ENCODE measurements at regions not wholly inside any gene's neighbourhood (a gene's known extent, or its start where the extent isn't known, plus 50 kb on each side); places are given as distances from the start of the nearest gene placed in this dataset.

DNA sequence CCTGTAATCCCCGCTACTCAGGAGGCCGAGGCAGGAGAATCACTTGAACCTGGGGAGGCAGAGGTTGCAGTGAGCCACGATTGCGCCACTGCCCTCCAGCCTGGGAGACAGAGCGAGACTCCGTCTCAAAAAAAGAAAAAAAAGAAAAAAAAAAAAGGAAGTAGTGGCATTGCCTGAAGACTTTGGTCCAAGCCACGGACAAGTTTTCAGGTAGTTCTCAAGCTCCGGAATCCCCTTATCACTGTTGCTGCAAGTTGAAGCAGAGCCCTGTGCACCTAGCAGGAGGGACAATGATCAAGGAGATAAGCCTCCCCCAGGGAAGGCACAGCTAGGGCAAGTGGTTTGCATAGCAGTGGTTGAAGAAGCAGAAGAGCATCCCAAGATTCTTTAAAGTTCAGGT is 97.6 kb downstream of the MEX3B start:
- no peak overlapping the region for H2AFZ ChIP-seq (ENCODE audit: low read depth, low read length)
- H3K4me1 ChIP-seq (ENCODE audit: insufficient read depth, low read length) = no peaks in the 10 kb centered on the region
- no peaks in the 10 kb centered on the region for H3K36me3 ChIP-seq (ENCODE audit: insufficient read depth, low read length)
- H3K9me3 ChIP-seq (ENCODE audit: low read length) = no peaks in the 10 kb centered on the region
- H3K4me3 ChIP-seq (ENCODE audit: low read length) = no peak overlapping the region
- no peaks in the 10 kb centered on the region for H3K27me3 ChIP-seq (ENCODE audit: insufficient read depth, low read length)

DNA sequence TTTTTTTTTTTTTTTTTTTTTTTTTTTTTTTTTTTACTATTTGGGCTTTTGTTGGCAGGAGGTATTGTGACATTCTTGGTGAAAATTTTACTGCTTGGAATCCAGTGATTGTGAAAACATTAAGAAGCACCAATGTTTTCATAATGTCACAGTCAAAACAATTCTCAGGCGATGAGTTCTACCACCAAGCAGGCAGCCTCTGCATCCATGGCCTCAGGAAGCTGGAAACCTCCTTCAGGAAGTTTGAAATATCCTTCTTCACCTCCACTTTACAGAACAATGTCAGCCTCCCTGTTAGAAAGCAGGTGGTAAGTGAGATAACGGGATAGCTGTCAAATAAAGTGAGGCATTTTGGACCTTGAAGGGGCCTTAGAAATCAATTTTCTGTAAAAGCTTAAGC is 98.3 kb downstream of the MEX3B start:
- Histone ChIP-seq H3K27me3 (ENCODE audit: insufficient read depth, low read length) (no peaks in the 10 kb centered on the region), H3K9me3 (ENCODE audit: low read length) (no peaks in the 10 kb centered on the region), H2AFZ (ENCODE audit: low read depth, low read length) (no peak overlapping the region), H3K4me1 (ENCODE audit: insufficient read depth, low read length) (no peaks in the 10 kb centered on the region), H3K4me3 (ENCODE audit: low read length) (no peak overlapping the region), H3K36me3 (ENCODE audit: insufficient read depth, low read length) (no peaks in the 10 kb centered on the region)

DNA sequence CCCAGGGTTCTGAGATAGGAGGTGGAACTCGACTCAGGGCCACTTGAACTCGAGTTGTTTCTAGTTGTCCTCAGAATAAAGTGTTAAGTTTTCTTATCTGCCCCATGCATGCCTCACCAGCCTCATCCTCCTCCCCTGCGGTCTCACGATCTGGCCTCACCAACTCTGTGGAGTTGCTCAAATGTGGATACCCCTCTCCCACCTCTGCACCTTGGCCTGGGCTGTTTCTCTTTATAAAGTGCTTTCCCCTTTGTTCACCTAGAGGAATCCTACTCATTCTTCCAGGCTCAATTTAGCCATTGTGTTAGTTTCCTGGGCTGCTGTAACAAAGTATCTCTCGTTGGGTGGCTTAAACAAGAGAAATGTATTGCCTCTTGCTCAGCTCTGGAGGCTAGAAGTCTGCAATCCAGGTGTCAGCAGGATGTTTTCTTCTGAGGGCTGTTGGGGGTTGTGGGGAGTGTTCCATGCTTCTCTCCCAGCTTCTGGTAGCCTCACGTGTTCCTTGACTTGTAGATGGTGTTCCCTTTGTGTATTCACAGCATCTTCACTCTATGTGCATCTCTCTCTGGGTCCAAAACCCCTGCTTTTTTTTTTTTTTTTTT is 100.7 kb downstream of the MEX3B start:
- no peaks in the 10 kb centered on the region for H3K4me1 ChIP-seq (ENCODE audit: insufficient read depth, low read length)
- no peaks in the 10 kb centered on the region for H3K36me3 ChIP-seq (ENCODE audit: insufficient read depth, low read length)
- H2AFZ ChIP-seq (ENCODE audit: low read depth, low read length) = no peak overlapping the region
- no peaks in the 10 kb centered on the region for H3K9me3 ChIP-seq (ENCODE audit: low read length)
- H3K27me3 ChIP-seq (ENCODE audit: insufficient read depth, low read length) = no peaks in the 10 kb centered on the region
- no peak overlapping the region for H3K4me3 ChIP-seq (ENCODE audit: low read length)

DNA sequence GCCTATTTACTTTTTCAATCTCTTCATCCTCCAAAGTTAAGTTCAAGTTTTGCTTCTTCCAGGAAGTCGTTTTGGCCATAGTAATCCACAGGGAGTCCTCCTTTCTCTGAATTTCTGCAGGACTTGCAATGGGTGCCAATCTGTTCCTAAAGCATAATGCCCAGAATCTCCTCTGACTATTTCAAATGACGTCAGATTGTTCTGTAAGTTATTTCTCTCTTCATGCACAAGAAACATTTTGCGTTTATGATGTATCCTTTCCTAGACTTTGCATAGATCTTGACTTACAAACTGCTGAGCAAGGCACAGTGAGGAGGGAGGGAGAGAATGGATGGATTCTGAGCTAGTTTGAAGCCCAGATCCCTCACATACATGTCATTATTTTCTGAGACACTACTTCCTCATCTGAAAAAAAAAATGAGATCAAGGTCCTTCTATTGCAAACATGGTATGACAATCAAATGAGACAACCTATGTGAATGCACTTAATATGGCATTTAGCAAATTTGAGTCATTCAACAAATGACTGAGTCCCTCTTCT is 103.1 kb downstream of the MEX3B start:
- Histone ChIP-seq H3K36me3 (ENCODE audit: insufficient read depth, low read length) (no peaks in the 10 kb centered on the region), H3K9me3 (ENCODE audit: low read length) (no peaks in the 10 kb centered on the region), H2AFZ (ENCODE audit: low read depth, low read length) (no peak overlapping the region), H3K4me1 (ENCODE audit: insufficient read depth, low read length) (no peaks in the 10 kb centered on the region), H3K4me3 (ENCODE audit: low read length) (no peak overlapping the region), H3K27me3 (ENCODE audit: insufficient read depth, low read length) (no peaks in the 10 kb centered on the region)

DNA sequence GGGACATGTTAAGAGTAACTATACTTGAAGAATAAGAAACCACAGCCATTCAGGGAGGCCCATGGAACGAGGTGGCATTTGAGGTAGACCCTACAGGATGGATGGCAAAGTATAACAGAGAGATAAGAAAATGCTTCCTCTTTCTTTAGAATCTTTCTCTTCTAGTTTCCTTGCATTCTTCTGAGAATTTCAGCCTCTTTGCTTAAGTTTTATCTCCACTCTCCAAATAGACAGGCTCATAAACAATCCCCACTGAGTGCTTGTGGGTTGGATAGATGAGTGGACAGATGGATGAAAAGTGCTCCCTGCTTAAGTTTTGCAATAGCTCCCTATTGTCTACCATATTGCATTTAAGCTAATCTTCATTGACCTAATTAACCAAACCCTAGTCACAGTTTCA is 103.7 kb downstream of the MEX3B start:
- H3K36me3 ChIP-seq (ENCODE audit: insufficient read depth, low read length) = no peaks in the 10 kb centered on the region
- no peaks in the 10 kb centered on the region for H3K27me3 ChIP-seq (ENCODE audit: insufficient read depth, low read length)

DNA sequence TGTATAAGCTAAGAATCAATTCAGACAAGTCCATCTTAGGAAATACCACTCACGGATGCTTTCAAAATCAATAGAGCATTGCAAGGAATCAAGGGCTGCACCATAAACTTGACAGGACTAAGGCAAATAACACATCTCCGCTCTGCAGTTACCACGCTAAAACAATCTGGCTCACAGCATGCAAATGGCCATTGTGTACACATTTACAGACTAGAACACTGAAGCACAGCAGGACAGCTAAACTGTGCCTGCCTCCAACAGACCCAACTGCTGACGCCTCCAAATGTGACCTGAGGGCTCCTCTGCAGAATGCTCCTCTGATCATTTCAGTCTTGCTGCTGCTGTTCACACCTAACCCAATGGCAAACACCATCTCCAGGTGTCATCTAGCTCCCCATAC is 104.3 kb downstream of the MEX3B start:
- no peak overlapping the region for H3K4me3 ChIP-seq (ENCODE audit: low read length)
- H3K27me3 ChIP-seq (ENCODE audit: insufficient read depth, low read length) = no peaks in the 10 kb centered on the region
- no peaks in the 10 kb centered on the region for H3K36me3 ChIP-seq (ENCODE audit: insufficient read depth, low read length)
- no peak overlapping the region for H2AFZ ChIP-seq (ENCODE audit: low read depth, low read length)
- no peaks in the 10 kb centered on the region for H3K4me1 ChIP-seq (ENCODE audit: insufficient read depth, low read length)
- H3K9me3 ChIP-seq (ENCODE audit: low read length) = no peaks in the 10 kb centered on the region

More for the DNA sequence above, 103.7 kb downstream of the MEX3B start:
- Histone ChIP-seq H3K4me1 (ENCODE audit: insufficient read depth, low read length) (no peaks in the 10 kb centered on the region), H2AFZ (ENCODE audit: low read depth, low read length) (no peak overlapping the region), H3K4me3 (ENCODE audit: low read length) (no peak overlapping the region), H3K9me3 (ENCODE audit: low read length) (no peaks in the 10 kb centered on the region)

DNA sequence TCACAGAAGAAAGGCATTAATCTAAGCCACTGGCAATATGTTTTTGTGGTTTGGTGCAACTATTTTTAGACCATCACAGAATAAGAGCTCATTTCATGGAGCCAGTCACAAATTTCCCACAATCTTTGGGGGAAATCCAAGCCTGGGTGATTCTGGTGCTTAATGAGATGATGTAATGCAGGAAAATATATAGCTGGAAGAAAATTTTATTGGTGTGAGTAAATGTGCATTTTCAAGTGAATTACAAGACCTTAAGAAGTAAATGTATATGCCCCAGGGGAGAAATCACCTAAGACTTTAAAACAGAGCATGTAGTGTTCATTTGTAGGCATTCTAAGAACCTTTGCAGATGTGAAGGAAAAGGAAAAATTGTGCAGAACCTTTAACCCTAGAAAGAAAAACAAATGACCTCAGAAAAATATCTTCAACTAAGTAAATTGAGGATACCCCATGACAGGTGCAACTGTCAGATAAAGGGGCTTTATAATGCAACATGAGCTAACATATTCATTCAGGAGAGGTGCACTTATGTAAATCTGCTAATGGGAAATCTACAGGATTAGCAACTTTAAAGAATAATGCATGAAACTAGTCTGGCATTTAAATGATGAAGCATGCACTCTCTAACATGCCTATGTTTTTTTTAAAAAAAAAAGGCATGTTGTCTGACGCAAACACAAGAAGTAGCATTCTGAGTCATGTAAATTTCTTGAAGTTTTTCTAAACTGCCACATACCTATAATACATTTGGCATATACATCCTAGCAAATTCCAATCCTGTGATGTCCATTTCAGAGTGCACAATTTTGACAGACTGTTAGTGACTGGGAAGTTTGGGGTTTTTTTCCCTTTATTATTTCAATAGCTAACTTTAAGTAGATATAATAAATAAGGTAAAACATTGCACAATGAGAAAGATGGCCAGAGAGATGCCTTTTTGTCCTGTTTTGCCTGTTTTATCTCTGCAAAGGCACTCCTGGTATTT is 105.1 kb downstream of the MEX3B start:
- Histone ChIP-seq H3K4me3 (ENCODE audit: low read length) (no peak overlapping the region), H3K27me3 (ENCODE audit: insufficient read depth, low read length) (no peaks in the 10 kb centered on the region), H3K9me3 (ENCODE audit: low read length) (no peaks in the 10 kb centered on the region), H2AFZ (ENCODE audit: low read depth, low read length) (no peak overlapping the region), H3K36me3 (ENCODE audit: insufficient read depth, low read length) (no peaks in the 10 kb centered on the region), H3K4me1 (ENCODE audit: insufficient read depth, low read length) (no peaks in the 10 kb centered on the region)

DNA sequence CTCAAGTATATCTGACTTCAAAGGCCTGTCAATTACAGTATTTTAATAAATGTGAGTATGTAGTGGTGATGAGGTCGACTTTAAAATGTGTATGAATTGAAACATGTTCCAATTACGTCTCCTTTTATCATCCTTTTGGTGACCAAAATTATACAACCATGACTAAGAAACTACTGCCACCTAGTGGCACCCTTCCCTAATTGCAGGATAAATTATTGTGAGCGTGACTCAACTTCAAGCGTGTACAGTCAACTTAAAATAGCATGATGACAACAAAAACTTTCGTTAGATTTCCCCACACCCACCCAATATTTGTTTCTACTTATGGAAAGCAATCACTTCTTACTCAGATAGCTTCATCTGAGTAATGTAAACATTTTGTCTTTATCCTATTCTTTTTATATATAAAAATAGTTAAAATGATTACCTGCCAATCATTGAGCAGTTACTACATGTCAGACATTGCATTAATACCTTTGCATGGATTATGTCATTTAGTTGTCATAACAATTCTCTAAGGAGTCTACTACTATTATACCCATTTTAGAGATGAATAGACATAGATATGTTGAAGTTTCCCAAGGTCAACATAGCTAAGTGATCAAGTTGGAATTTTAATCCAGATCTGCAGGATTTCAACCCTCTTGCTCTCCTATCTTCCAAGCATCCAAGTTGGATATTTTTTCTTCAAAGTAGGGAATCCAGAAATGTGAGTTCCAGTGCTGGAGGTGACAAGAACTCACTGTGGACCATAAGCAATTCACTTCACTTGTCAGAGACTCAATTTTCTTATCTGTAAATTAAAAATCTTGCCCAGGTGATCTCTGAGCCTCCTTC is 106.0 kb downstream of the MEX3B start:
- H2AFZ ChIP-seq (ENCODE audit: low read depth, low read length) = no peak overlapping the region
- H3K4me1 ChIP-seq (ENCODE audit: insufficient read depth, low read length) = no peaks in the 10 kb centered on the region
- no peaks in the 10 kb centered on the region for H3K27me3 ChIP-seq (ENCODE audit: insufficient read depth, low read length)
- no peaks in the 10 kb centered on the region for H3K36me3 ChIP-seq (ENCODE audit: insufficient read depth, low read length)
- H3K9me3 ChIP-seq (ENCODE audit: low read length) = no peaks in the 10 kb centered on the region
- H3K4me3 ChIP-seq (ENCODE audit: low read length) = no peak overlapping the region

DNA sequence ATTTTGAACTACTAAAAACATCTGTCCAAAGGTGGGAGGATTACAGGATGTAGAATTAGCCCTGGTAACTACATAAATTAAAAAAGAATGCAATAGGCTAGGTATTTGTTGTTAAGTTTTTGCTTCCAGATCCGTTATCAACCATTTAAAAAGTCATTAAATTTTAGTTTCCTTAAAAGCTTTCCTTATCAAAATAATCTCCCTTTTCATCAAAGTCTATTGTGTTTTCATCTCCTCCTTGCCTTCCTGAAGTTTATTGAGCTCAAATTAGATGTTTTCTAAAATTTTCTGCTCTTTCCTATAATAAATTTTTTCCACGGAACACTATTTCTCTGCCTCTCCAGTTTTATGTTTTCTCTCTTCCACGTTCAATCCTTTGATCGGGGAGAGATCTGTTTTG is 108.6 kb downstream of the MEX3B start:
- Histone ChIP-seq H3K4me1 (ENCODE audit: insufficient read depth, low read length) (no peaks in the 10 kb centered on the region), H2AFZ (ENCODE audit: low read depth, low read length) (no peak overlapping the region), H3K4me3 (ENCODE audit: low read length) (no peak overlapping the region), H3K36me3 (ENCODE audit: insufficient read depth, low read length) (no peaks in the 10 kb centered on the region), H3K27me3 (ENCODE audit: insufficient read depth, low read length) (no peaks in the 10 kb centered on the region), H3K9me3 (ENCODE audit: low read length) (no peaks in the 10 kb centered on the region)

DNA sequence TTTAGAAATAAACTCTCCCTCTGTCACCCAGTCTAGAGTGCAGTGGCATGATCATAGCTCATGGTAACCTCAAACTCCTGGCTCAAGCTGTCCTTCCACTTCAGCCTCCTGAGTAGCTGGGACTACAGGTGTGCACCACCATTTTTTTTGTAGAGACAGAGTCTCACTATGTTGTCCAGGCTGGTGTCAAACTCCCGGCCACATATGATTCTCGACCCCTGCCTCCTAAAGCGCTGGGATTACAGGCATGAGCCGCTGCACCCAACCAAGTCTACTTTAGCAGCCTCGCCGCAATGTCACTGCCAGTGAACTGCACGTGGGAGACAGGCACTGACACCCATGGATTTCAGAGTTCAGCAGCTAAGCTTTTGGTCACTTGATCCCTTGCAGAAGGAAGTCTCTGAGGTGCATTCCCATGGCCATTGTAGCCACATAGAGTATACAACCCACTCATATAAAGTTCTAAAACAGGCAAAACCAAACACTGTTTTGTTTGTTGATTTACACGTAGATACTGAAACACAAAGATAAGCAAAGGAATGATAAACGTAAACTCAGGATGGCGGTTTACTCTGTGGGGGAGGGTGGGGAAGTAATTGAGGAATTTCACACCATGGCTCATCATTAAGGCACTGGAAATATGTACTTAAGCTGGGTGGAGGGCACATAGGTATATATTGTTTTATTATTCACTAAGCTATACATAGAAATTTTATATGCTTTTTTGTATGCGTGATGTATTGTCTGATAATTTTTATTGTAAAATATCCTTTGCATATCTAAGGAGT is 115.0 kb downstream of the MEX3B start:
- no peaks in the 10 kb centered on the region for H3K9me3 ChIP-seq (ENCODE audit: low read length)
- no peaks in the 10 kb centered on the region for H3K36me3 ChIP-seq (ENCODE audit: insufficient read depth, low read length)
- no peaks in the 10 kb centered on the region for H3K4me1 ChIP-seq (ENCODE audit: insufficient read depth, low read length)
- no peak overlapping the region for H3K4me3 ChIP-seq (ENCODE audit: low read length)
- no peaks in the 10 kb centered on the region for H3K27me3 ChIP-seq (ENCODE audit: insufficient read depth, low read length)
- H2AFZ ChIP-seq (ENCODE audit: low read depth, low read length) = no peak overlapping the region

DNA sequence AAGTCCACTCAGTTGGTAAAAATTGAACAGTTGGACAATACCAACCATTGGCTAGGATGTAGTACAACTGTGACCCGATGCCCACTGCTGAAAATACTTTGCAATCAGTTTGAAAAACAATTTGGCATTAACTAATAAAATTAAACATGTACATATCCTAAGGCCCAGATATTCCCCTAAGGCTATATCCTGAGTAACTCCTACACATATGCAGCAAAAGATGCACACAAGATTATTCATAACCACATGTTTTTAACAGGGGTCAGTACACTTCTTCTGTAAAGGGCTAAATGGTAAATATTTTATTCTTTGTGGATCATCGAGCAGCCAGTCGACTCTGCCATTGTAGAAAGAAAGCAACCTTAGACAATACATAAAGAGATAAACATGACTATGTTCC is 116.3 kb downstream of the MEX3B start:
- Histone ChIP-seq H3K9me3 (ENCODE audit: low read length) (no peaks in the 10 kb centered on the region), H3K4me3 (ENCODE audit: low read length) (no peak overlapping the region), H3K4me1 (ENCODE audit: insufficient read depth, low read length) (no peaks in the 10 kb centered on the region), H3K36me3 (ENCODE audit: insufficient read depth, low read length) (no peaks in the 10 kb centered on the region), H3K27me3 (ENCODE audit: insufficient read depth, low read length) (no peaks in the 10 kb centered on the region), H2AFZ (ENCODE audit: low read depth, low read length) (no peak overlapping the region)

DNA sequence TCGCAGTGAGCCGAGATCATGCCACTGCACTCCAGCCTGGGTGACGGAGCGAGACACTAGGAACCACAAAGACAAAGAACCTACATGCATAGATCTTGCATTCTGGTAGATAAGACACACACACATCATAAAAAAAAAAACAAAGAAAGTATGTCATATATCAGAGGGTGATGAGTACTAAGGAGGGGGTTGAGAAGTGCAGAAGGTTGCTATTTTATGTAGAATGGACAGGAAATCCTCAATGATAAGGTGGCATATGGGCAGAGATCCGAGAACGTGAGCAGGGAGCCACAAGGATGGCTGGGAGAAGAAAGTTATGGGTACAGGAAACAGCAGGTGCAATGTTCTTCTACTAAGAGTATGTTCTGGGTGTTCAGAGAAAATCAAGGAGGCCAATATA is 118.8 kb downstream of the MEX3B start:
- Histone ChIP-seq H3K4me1 (ENCODE audit: insufficient read depth, low read length) (no peaks in the 10 kb centered on the region), H3K27me3 (ENCODE audit: insufficient read depth, low read length) (no peaks in the 10 kb centered on the region), H3K9me3 (ENCODE audit: low read length) (no peaks in the 10 kb centered on the region)

More for the DNA sequence above, 118.8 kb downstream of the MEX3B start:
- H3K4me3 ChIP-seq (ENCODE audit: low read length) = no peak overlapping the region
- no peaks in the 10 kb centered on the region for H3K36me3 ChIP-seq (ENCODE audit: insufficient read depth, low read length)
- H2AFZ ChIP-seq (ENCODE audit: low read depth, low read length) = no peak overlapping the region

Measured in neuron (in vitro differentiated cells).